ENCODE measurements at regions not wholly inside any gene's neighbourhood (a gene's known extent, or its start where the extent isn't known, plus 50 kb on each side); places are given as distances from the start of the nearest gene placed in this dataset.

DNA sequence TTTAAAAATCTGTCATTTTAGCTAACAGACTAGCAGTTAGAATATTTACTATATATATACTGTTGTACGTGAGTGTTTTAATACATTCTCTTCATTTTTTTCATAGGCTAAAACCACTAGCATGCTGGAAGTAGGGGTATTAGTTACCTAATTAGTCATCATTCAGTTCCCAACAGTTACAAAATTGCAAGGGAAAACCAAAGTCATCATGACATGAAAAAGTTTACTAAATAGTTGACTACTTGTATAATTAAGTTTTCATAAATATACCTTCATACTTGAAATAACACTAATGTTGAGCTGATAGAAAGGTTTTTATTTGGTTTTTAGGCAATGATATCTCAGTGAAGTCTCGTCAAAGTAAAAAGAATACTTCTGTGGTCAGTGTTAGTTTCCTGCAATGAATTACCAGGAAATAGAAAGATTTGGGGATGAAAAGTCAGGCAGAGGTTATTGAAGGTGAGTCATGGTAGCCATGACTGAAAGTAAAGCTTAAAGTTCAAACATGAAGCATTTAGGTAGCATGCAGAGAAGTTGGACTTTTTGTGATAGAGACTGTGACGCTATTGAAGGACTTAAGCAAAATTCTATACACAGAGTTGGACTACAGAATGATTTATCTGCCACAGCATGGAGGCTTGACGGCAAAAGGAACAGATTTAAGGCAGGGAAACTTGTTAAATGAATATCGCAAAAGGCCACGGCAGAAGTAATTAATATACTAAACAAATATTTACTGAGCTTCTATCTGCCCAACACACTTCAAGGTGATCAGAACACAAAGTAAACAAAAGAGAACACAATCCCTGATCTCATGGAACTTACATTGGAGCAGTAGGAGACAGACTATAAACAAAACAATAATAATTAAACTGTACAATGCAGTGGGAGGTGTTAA is 828.1 kb upstream of the FAT3 start:
- no peaks in the 10 kb centered on the region for H3K27me3 Mint-ChIP-seq (ENCODE audit: low read depth)
- H3K4me1 Mint-ChIP-seq, result peaks cover 24% of the 10 kb centered on the region
- peaks cover 9% of the 10 kb centered on the region for H3K9me3 Mint-ChIP-seq
- H3K27ac Mint-ChIP-seq, result no peak overlapping the region
- no peak overlapping the region for H3K4me3 Mint-ChIP-seq
- no peaks in the 10 kb centered on the region for H3K36me3 Mint-ChIP-seq (ENCODE audit: low read depth)
- TF ChIP-seq, protein P1, sequence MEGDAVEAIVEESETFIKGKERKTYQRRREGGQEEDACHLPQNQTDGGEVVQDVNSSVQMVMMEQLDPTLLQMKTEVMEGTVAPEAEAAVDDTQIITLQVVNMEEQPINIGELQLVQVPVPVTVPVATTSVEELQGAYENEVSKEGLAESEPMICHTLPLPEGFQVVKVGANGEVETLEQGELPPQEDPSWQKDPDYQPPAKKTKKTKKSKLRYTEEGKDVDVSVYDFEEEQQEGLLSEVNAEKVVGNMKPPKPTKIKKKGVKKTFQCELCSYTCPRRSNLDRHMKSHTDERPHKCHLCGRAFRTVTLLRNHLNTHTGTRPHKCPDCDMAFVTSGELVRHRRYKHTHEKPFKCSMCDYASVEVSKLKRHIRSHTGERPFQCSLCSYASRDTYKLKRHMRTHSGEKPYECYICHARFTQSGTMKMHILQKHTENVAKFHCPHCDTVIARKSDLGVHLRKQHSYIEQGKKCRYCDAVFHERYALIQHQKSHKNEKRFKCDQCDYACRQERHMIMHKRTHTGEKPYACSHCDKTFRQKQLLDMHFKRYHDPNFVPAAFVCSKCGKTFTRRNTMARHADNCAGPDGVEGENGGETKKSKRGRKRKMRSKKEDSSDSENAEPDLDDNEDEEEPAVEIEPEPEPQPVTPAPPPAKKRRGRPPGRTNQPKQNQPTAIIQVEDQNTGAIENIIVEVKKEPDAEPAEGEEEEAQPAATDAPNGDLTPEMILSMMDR (IDR thresholded peaks at IDR 0.05; ENCODE audit: unreplicated experiment in 3 of 3), result no peak

DNA sequence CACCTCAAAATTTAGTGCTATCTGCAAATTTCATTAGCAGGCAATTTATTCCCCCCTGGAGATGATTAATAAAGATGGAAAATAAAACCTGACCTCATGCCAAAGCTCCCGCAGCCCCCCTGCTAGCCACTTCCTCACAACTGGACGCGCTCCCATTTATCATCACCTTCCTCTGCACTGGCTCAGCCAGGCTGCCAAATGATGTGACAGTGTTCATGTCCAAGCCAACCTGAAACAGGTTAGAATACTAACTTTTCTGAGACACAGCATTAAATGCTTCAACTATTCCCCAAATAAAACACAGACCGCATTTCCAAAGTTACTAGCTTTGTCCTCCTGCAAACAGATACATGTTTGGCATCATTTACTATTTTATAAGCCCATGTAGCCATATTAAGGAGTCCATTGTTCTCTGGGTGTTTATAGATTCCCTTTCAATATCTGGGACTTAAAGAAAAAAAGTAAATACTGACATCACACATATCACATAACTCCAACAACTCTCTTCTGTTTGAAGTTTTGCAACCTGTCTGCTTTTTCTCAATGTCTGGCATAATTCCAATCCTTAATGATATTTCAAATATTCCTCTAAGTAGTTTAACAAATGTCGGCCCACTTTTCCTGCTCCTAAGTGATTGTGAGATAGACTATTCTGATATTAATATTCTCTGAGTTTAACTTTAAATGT is 829.7 kb upstream of the FAT3 start:
- no peaks in the 10 kb centered on the region for H3K36me3 Mint-ChIP-seq (ENCODE audit: low read depth)
- no peaks in the 10 kb centered on the region for H3K27me3 Mint-ChIP-seq (ENCODE audit: low read depth)
- H3K4me3 Mint-ChIP-seq, result no peak overlapping the region
- H3K9me3 Mint-ChIP-seq, result peaks cover 2% of the 10 kb centered on the region
- H3K4me1 Mint-ChIP-seq, result peaks cover 25% of the 10 kb centered on the region
- TF ChIP-seq, protein P1 (IDR thresholded peaks at IDR 0.05; ENCODE audit: unreplicated experiment in 3 of 3), result no peak
- peak overlapping the region in 1 of 3 experiments; percentile 6 for H3K27ac Mint-ChIP-seq

DNA sequence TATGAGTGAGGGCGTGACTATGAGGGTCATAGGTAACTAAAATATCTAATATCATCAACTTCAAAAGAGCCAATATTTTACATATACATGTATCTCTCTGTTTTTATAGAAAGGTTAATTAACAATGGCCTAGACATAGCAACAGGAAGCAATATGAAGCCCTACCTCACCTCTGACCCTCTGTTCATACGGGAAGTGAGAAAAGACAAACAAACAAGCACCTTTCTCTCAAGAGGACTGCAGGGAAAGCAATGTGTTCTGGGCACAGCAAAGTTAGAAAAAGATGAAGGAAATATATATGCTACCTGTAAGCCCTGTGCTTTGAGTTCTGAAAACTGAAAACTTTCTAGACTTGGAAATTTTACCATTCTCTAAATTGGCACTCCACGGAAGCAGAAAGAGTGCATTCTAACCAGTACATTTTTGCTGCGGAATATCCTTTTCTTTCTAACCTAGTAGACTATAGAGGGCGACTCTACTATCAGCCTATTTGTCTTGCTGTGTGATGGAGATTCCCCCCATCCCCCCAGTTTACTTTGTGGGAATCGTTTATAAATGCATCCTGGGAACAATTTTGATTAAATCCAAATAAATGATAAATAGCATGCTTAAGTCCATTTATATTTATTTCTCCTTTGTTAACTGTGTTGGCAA is 830.4 kb upstream of the FAT3 start:
- no peaks in the 10 kb centered on the region for H3K9me3 Mint-ChIP-seq
- no peaks in the 10 kb centered on the region for H3K27me3 Mint-ChIP-seq (ENCODE audit: low read depth)
- no peak overlapping the region for H3K4me3 Mint-ChIP-seq
- peaks cover 25% of the 10 kb centered on the region for H3K4me1 Mint-ChIP-seq
- TF ChIP-seq, protein P1 (IDR thresholded peaks at IDR 0.05; ENCODE audit: unreplicated experiment in 3 of 3), result no peak
- H3K36me3 Mint-ChIP-seq (ENCODE audit: low read depth), result no peaks in the 10 kb centered on the region
- peak overlapping the region in 1 of 3 experiments; percentile 6 for H3K27ac Mint-ChIP-seq

DNA sequence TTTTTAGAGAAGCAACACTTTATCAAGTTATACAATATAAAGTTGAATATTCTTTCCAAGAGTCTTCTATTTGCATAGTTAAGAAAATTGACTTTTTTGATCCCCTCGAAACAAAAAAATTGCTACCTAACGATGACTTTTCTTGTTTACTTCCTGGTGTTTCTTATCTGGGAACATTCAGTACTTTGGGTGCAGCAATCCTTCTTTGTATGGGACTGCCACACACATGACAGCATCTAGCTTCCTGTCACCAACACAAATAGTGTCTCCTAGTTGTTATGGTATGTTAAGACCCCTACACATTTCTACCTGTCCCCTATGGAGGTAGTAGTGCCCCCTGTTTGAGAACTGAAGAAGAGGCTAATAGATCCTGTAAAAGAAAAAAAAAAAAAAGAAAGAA is 841.7 kb upstream of the FAT3 start:
- TF ChIP-seq, protein P1 (IDR thresholded peaks at IDR 0.05; ENCODE audit: unreplicated experiment in 3 of 3), result no peak
- Mint-ChIP-seq H3K4me3 (no peak overlapping the region), H3K27ac (no peak overlapping the region), H3K27me3 (ENCODE audit: low read depth) (no peaks in the 10 kb centered on the region), H3K4me1 (no peaks in the 10 kb centered on the region), H3K36me3 (ENCODE audit: low read depth) (no peaks in the 10 kb centered on the region), H3K9me3 (no peaks in the 10 kb centered on the region)

DNA sequence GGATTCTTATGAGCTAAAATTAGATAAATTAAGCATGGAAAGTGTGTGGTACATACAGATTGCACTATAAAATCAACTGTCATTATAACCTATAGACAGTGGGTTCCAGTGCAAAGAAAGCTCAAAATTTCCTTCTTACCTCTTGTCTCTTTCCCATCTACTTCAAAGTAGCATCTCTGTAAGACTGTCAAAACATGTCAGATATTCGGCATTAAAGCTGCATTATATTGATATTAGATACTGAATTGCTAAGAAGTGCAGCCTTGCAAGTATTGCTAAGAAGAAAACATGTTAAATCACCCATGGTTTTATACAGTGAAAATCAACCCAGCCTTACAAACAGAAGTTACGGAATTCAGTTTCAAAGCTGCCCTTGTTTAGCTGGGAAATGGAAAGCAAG is 849.8 kb upstream of the FAT3 start:
- Mint-ChIP-seq H3K9me3 (no peaks in the 10 kb centered on the region), H3K4me1 (no peaks in the 10 kb centered on the region), H3K27ac (no peak overlapping the region), H3K36me3 (ENCODE audit: low read depth) (no peaks in the 10 kb centered on the region), H3K4me3 (no peak overlapping the region), H3K27me3 (ENCODE audit: low read depth) (no peaks in the 10 kb centered on the region)
- TF ChIP-seq, protein P1 (IDR thresholded peaks at IDR 0.05; ENCODE audit: unreplicated experiment in 3 of 3), result no peak

Data from nephron (organoid).